HG03520 (cell line): ENCODE measurements at regions not wholly inside any gene's neighbourhood (a gene's known extent, or its start where the extent isn't known, plus 50 kb on each side); places are given as distances from the start of the nearest gene placed in this dataset.
"Not testable (repeated sequence)": the region's sequence is repeated elsewhere in the genome, so short reads cannot be mapped to it uniquely, and the experiment has no call there.

Experiments used
- ATAC-seq: cut with Tn5 transposase; IDR thresholded peaks from one replicate; pipeline ENCODE4 v1.9.1; 2021; ENCODE audit warnings: mild to moderate bottlenecking, moderate library complexity; ENCODE audit not compliant: unreplicated experiment

- ATAC-seq, result no peak
Observed at GRCh38 chr18:6569813-6570212, 155.1 kb upstream of the L3MBTL4 start.

GRCh38 chr18:6570581-6571238 is 156.0 kb upstream of the L3MBTL4 start:
- no peak for ATAC-seq

- ATAC-seq, result no peak
Observed at GRCh38 chr18:6571239-6571602, 156.5 kb upstream of the L3MBTL4 start.

- ATAC-seq, result not testable (repeated sequence)
Observed at GRCh38 chr18:6572192-6572591, 157.3 kb upstream of the ARHGAP28 start.

GRCh38 chr18:6574631-6575030 is 154.9 kb upstream of the ARHGAP28 start:
- no peak for ATAC-seq

GRCh38 chr18:6575908-6576307 is 153.6 kb upstream of the ARHGAP28 start:
- no peak for ATAC-seq

GRCh38 chr18:6576718-6577375 is 152.7 kb upstream of the ARHGAP28 start:
- no peak for ATAC-seq

- ATAC-seq, result no peak
Observed at GRCh38 chr18:6578686-6579085, 150.8 kb upstream of the ARHGAP28 start.

- no peak for ATAC-seq
Observed at GRCh38 chr18:6579486-6579885, 150.0 kb upstream of the ARHGAP28 start.

- ATAC-seq, result no peak
Observed at GRCh38 chr18:6580401-6580800, 149.1 kb upstream of the ARHGAP28 start.

GRCh38 chr18:6589923-6590322 is 139.6 kb upstream of the ARHGAP28 start:
- no peak for ATAC-seq

GRCh38 chr18:6590326-6590725 is 139.2 kb upstream of the ARHGAP28 start:
- ATAC-seq, result no peak

GRCh38 chr18:6591491-6591890 is 138.0 kb upstream of the ARHGAP28 start:
- ATAC-seq, result no peak

GRCh38 chr18:6592522-6592921 is 137.0 kb upstream of the ARHGAP28 start:
- no peak for ATAC-seq

- no peak for ATAC-seq
Observed at GRCh38 chr18:6593142-6593885, 136.2 kb upstream of the ARHGAP28 start.

GRCh38 chr18:6595666-6596065 is 133.8 kb upstream of the ARHGAP28 start:
- no peak for ATAC-seq

GRCh38 chr18:6598657-6599056 is 130.9 kb upstream of the ARHGAP28 start:
- ATAC-seq, result no peak

GRCh38 chr18:6600667-6601167 is 128.8 kb upstream of the ARHGAP28 start:
- ATAC-seq, result no peak

GRCh38 chr18:6601241-6601640 is 128.3 kb upstream of the ARHGAP28 start:
- no peak for ATAC-seq

GRCh38 chr18:6602365-6602764 is 127.2 kb upstream of the ARHGAP28 start:
- no peak for ATAC-seq

GRCh38 chr18:6604573-6604941 is 125.0 kb upstream of the ARHGAP28 start:
- no peak for ATAC-seq
